ENCODE measurements at regions not wholly inside any gene's neighbourhood (a gene's known extent, or its start where the extent isn't known, plus 50 kb on each side); places are given as distances from the start of the nearest gene placed in this dataset.
"Not testable (repeated sequence)": the region's sequence is repeated elsewhere in the genome, so short reads cannot be mapped to it uniquely, and the experiment has no call there.

DNA sequence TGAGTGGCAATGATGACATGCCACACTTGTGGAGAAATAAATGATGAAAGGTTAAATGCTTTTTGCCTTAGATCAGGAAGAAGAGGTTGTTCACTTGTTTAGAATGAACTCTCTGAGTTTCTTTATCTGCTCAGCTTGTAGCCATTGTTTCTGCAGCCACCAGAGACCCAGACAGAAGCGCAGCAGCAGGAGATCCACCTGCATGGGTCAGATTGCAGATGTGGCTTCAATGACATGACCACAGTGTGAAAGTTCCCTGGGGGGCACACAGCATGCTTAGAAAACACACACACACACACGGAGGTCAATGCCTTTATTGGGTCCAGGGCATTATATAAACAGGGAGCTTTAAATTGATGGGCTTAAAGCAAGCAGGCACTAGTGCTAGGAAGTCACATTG, 129.0 kb upstream of the ZNF658 start:
- DNase-seq, result not testable (repeated sequence)

DNA sequence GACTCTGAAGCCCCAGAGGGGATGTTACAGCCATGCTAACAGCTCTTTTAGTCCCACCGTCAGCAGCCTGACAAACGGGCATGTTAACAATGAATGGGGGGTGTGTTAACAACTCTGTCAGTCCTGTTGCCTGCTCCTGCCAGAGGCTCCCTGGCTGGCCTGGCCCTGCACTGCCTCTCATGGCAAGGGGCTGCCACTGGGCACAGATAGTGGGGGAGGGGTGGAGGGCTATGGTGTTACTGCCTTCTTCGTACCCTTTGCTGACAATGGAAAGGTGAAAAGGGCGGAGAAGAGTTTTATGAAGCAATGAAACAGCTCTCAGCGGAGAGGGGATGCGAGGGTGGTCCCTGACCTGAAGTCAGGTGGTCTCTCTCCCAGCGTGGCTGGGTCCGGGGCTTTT, 125.9 kb upstream of the ZNF658 start:
- not testable (repeated sequence) for DNase-seq

DNA sequence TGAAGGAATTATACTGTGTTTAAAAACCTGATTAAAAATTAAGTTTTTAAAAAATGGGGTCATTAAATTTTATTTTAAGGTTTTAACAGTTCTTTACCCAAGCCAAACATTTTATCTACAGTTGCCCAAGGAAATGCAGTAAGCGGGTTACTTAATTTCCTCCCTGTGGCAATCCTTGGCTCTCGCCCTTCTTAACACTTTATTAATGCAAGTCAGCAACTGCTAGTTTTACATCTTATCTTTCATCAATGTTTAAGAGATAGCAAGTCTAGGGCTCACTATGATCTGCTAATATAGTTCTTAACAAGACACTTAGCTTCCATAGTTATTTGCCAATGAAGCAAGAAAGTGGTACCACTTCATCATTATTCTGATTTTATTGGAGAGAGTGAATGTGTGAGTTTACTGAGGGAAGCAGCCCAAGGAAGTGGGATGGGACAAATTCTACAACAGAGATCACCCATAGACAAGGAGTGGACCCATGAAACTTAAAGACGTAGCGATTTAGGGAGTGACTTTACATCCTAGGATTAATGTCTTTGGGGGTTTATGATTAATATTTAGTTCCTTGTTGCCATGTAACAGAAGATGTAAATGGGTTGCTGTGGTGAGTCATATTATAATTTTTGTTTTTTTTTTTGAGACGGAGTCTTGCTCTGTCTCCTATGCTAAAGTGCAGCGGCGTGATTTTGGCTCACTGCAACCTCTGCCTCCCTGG, 120.4 kb upstream of the ZNF658 start:
- not testable (repeated sequence) for DNase-seq

DNA sequence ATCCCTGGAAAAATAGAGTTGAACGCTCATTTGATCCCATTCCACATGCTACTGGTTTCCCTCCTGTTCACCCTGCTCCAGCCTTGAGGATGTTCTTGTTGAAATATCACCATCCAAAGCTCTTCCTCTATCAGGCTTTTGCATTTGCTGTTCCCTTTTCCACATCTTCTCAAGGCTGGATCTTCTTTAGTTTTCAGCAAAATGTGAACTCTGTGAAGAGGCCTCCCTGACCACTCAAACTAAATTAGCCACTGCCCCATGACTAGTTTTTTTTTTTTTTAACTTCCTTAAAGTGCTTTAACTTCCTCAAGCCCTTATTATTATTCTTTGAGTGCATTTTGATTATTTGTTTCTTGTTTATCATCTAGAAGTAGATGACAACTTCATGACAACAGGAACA, 119.3 kb upstream of the ZNF658 start:
- not testable (repeated sequence) for DNase-seq

DNA sequence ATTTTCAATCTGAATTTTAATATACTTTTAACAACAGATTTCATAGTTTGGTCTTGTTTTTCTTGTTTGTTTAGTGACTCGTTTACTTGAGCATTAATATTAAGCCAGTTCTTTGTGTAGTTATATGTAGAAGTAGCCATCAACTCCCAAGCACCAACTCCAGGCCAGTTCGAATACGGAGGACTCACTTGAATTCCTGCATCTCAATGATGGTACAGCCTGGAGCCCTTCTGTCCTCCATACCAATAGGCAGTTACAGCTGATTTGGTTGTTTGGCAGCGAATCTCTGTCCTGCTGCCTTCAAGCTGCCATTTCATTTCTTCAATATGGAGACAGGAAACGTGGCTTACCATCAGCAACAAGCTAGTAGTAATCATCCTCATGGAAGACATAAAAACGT, 118.5 kb upstream of the ZNF658 start:
- DNase-seq, result not testable (repeated sequence)

DNA sequence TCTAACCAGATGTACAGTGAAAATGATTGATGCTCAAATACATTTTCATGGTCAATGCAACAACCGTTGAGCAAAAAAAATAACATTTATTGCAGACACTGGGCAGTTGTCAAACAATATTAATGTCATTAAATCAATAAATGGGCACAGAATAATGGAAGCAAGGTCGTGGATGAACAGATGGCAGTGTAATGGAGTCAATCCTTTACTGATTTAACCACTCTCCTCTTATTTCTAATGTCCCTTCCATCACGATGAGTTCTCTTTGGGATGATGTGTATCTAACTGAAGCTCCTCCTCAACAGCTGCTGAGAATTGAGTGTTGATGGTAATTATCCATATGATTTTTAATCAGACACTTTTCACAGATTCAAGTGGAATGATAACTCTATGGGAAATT, 114.9 kb upstream of the ZNF658 start:
- not testable (repeated sequence) for DNase-seq

DNA sequence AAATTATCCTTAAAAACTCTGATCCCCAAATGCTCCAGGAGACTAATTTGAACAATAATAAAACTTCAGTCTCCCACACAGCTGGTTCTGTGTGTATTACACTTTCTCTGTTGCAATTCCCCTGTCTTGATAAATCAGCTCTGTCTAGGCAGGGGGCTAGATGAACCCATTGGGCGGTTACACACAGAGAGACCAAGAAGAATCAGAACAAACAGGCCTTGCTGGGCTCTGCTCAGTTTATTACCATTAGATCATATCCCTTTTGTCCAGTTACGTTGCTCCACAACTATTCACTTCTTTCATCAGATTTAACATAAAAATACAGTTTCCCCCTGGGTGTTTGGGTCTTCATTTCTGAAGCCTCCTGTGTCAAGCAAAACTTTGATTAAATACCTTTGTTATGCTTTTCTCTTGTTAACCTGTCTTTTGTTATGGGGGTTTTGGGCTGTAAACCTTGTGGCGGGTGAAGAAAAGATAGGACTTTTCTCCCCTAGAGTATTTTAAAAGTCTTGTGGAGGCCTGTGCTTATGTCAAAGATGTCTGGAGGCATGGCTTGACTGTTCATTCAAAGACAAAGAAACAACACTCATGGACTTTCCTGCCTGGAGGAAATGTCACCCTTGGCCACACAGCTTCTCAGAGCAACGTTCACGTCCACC, 109.3 kb upstream of the ZNF658 start:
- not testable (repeated sequence) for DNase-seq

DNA sequence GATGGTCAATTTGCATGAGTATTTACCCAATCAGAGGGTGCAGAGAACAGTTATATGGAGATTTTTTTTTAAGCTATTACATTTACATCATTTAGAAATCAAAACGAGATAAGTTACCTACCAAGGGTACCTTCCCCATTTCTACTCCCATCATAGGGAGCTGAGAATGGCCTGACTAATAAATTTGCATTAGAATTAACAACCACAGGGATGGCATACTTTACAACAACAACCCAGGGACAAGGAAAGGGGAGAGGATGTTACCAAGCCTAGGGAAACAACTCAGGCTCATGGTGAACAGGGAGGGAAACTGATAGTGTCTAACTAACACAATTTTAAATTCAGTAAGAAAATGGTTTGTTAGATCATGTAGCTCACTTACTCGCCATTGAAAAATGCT, 105.8 kb upstream of the ZNF658 start:
- not testable (repeated sequence) for DNase-seq

DNA sequence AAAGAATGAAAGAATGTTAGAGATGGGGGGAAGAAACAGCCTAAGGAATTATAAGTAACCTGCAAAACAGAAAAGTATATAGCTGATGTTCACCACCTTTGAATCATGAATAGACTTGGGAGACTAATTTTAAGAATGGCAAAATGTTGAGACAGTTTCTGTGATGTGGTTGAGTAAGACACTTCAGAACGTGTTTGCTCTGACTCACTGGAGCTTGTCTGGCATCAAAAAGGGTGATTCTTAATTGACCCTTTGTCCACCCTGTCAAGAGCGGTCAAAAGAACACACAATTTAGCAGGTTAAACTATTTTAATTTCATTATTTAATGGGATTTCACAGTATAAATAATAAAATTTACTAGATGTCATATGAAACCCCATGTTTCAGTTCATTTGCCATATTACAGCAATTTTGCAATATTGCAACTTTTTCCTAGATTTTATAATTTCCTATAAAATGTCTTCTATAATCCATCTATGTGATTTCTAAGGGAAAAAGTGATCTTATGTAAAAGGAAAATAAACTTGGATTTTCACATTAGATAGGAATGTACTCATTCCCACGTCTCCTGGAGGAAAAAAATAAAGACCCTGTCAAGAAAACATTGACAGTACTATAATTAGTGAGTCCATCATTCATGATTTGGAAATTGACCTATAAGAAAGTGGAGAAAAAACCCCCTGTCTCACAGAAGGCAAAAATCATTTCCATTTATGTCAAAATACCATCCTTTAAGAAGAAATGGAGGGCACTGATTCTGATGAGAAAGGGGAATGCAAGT, 104.6 kb upstream of the ZNF658 start:
- not testable (repeated sequence) for DNase-seq

DNA sequence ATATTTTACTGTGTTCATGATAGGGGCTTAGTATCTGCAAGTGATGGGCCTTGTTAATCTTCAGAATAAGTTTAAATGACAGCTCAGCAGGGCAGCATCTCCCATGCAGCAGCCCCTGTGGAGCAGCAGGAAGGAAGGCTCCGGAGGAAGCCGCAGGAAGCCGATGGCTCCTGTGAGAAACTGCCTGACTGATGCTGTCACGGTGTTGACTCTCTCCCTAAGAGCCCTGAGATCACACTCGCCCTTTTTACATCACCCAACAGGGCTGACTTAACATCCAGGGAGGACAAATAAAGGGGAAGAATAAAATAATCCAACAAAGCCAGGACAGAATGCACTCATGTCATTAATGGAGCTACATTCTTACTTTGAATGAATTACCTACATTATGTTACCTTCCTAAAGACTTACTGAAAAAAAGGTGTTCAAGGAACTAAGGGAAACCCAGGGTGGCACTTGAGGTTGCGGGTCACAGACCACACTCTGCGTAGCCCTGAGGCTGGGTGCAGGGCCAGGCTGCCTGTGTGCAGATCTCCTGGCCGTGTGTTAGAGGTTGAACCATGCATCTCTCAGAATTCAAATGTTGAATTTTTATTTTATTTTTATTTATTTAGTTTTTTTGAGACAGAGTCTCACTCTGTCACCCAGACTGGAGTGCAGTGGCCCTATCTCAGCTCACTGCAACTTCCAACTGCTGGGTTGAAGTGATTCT, 102.5 kb upstream of the ZNF658 start:
- not testable (repeated sequence) for DNase-seq

DNA sequence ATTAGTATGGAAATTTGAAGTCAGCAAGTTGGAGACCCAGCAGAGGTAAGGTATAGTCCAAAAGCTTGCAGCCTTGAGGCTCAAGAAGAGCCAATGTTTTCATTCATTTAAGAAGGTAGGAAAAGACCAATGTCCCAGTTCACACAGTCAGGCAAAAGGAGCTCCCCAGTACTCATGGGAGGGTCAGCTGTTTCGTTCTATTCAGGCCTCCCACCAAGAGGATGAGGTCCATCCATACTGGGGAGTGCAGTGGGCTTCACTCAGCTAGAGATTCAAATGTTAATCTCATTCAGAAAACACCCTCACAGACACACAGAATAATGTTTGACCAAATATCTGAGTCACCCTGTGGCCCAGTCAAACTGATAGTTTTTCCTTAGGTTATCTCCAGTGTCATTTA, 96.9 kb upstream of the ZNF658 start:
- DNase-seq, result not testable (repeated sequence)

DNA sequence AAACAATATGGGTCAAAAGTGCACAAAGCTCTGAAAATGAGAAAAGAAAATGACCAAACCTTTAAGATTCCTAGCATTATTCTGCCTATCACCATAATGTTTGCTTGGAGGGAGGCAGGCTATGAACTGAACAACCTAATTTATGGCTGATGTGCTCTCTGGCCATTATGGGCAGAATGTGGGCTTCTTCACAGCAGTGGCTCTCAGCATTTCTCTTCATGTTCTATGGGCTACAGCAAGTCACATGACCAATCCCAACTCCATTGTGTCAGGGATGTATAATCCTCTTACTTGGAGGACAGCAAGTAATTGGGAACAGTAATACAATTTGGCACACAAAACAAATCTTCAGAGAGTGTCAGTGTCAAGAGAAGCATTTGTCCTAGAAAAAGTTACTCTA, 90.3 kb upstream of the ZNF658 start:
- DNase-seq, result not testable (repeated sequence)

DNA sequence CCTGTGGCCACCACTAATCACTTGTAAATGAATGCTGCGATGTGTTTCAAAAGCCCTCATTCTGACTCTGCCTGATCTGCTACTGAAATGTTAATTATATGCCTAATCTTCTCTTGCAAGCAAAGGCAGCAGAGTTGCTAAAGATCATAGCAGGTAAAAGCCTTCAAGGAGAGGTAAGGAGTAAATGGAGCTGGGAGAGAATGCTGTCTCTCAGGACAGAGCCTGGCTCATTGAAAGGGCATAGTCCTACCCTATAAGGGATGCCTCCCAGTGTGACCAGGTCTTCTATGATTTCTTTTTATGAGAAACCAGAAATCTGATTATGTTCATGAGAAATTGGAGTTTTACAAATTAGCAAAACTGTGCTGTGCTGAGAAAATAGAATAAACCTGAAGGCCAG, 88.2 kb upstream of the ZNF658 start:
- DNase-seq, result not testable (repeated sequence)

DNA sequence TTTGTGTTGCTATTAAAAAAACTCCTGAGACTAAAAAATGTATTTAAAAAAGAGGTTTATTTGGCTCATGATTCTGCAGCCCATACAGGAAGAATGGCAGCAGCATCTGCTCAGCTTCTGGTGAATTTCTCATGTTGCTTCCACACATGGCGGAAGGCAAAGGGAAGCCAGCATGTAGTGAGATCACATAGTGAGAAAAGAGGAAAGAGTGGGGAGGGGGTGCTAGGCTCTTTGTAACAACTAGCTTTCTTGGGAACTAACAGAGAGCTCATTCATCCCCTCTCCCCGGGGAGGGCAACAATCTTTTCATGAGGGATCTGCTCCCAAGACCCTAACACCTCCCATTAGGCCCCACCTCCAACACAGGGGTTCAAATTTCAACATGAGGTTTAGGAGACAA, 87.6 kb upstream of the ZNF658 start:
- DNase-seq, result not testable (repeated sequence)

DNA sequence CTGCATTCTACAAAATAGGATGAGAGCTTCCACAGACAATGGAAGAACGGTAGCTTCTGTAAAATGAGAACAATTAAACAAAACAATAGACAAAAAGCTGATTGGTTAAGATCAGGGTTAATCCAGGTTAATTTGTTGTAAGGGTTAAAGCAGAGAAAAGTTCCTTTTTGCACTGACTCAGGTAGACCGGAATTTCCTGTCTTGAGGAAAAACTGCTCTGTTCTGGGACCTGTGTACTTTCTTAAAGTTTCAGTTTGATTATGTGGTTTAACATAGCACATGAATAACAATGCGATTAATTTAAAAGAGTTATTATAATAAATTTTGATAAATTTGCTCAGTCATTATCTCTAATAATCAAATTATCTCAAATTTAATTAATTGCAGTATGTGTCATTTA, 86.5 kb upstream of the ZNF658 start:
- DNase-seq, result not testable (repeated sequence)

DNA sequence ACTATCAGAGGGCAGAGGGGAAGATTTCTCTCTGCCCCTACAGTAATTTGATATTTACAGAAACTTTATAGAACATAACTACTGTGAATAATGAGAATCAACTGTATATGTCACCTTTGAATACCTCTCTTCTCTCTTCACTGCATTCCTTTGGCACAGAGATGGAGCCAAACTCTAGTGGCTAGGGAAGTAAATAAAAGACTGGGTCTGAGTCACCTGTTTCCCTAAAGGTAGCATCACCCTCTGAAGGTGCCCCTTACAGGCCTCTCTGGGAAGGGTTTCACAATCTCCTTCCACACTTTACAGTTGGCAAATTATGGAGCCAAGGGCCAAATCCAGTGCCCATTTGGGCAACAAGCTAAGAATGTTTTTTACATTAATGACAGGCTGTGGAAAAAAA, 81.0 kb upstream of the ZNF658 start:
- not testable (repeated sequence) for DNase-seq

DNA sequence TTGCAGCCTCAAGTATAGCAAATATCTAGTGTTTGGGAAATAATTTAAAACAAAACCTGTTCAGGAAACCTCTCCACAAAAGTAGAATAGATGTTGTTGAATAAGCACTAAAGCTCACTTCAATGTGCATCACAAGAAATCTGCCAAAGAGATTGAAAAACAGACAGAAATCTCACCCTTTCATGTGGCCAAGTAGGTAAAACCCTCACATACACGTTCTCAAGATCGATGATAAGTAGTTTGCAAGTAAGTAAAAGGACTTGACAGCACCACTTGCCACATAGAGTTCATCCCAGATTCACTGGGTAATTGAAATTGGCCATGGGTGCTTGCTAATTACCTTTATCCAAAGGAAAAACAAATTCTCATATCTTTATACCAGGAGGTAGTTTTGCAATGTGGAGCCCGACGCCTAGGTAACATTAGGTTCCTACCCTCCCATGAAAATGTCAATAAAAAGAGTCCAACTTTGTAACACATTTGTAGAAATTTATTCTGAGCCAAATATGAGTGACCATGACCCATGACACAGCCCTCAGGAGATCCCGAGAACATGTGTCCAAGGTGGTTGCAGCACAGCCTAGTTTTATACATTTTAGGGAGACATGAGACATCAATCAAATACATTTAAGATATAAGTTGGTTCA, 80.4 kb upstream of the ZNF658 start:
- not testable (repeated sequence) for DNase-seq

DNA sequence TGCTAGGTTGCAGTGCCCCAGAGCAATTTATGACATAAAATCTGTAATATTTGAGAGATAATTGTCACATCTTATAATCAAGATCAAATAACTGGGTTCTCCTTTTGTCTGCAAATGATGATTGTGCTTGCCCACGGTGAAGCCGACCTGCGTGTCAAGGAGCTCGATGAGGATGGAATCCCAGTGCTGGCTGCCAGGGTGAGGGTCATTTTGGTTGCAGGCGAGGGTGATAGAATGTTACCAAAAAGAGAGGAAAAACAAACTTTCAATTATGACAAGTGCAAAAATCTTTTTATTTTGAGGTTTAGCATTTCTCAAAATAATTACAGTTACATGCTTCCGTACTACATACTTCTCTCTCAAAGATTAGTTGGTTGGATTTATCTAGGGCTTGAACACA, 76.4 kb upstream of the ZNF658 start:
- not testable (repeated sequence) for DNase-seq

DNA sequence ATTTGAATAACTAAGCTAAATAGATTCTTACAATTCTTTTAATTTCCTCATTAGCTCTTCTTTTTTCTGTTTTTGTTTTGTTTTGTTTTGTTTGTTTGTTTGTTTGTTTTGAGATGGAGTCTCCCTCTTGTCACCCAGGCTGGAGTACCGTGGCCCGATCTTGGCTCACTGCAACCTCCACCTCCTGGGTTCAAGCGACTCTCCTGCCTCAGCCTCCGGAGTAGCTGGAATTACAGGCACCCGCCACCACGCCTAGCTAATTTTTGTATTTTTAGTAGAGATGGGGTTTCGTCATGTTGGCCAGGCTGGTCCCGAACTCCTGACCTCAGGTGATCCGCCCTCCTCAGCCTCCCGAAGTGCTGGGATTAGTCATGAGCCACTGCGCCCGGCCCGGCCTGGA, 70.7 kb upstream of the ZNF658 start:
- not testable (repeated sequence) for DNase-seq

DNA sequence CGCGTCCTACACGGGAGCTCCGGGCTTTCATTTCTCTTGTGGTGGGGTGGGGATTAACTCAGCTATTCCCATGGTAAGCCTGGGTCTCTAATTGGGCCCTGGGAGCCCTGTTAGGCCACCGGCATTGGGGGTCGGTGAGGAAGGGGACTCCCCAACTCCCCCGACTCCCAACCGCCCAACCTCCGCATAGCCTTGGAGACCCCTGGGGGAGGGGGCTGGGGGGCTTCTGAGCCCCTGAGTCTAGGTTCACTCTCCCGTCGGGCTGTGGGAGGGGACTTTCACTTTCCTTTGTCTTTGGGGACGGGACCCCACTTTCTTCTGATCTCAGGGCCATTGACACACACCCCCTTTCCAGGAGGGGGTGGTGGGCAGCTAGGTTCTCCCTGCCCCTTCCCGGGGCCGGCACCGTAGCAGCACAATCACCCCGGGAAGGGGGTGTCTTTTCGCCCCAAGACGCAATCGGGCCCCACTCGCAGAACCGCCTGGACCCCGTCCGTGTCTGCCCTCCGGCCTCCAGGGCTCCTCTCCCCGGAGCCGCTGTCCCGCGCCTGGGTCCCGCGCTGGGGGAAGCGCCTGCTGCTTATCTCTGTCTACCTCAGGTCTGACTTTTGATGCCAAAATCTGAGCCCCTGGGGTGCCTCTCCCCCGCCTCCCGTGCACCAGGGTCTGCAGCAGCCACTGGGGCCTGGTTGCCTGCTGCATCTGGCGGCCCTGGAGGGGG, 69.6 kb upstream of the ZNF658 start:
- DNase-seq, result not testable (repeated sequence)

DNA sequence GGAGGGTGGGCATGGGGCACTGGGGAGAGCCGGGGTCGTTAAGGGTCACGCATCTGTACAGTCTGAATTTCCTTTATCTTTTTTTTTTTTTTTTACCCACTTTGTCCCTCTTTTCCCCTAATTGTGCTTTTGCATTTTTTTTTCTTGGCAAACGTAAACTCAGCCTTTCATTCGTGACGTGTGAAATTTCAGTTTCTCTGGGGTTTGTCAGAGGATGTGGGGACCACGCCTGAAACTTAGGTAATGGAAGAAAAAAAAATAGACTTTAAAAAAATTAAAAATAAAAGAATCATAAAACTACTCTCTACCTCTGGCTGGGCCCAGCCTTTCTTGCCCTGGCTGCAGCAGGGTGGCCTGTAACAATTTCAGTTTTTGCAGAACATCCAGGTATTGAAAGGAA, 68.3 kb upstream of the ZNF658 start:
- DNase-seq, result not testable (repeated sequence)

Measured in T-helper 1 cell (primary cell).